Neutrophil (primary cell): ENCODE measurements at regions not wholly inside any gene's neighbourhood (a gene's known extent, or its start where the extent isn't known, plus 50 kb on each side); places are given as distances from the start of the nearest gene placed in this dataset.

Source experiments
- H3K27ac ChIP-seq: fragments of 200-600 bp; sonication (generic); 2 replicates; pipeline ENCODE4 v1.5.1; 2016; ENCODE audit warnings: mild to moderate bottlenecking, moderate library complexity
- H3K27me3 ChIP-seq: fragments of 200-600 bp; sonication (generic); 2 replicates; pipeline ENCODE4 v1.6.0; 2016; ENCODE audit warnings: mild to moderate bottlenecking
- H3K36me3 ChIP-seq: fragments of 200-600 bp; sonication (generic); 2 replicates; pipeline ENCODE4 v1.5.1; 2017
- H3K4me1 ChIP-seq, 2 experiments: fragments of 200-600 bp in 1 of 2; sonication (generic) in 1 of 2; 1 replicate in 1 of 2; 2 replicates in 1 of 2; pipeline versions ENCODE4 v1.5.1 to v1.6.1; 2013 to 2016; ENCODE audit warnings: low read depth in 1 of 2, low read length in 1 of 2, mild to moderate bottlenecking in 1 of 2, moderate library complexity in 1 of 2; ENCODE audit not compliant: control insufficient read depth in 1 of 2, insufficient read depth in 1 of 2
- H3K4me3 ChIP-seq, 2 experiments: fragments of 200-600 bp in 1 of 2; sonication (generic) in 1 of 2; 1 replicate in 1 of 2; 2 replicates in 1 of 2; pipeline ENCODE4 v1.5.1; 2013 to 2016; ENCODE audit warnings: low read depth in 1 of 2, low read length in 1 of 2, mild to moderate bottlenecking in 1 of 2, moderate library complexity in 1 of 2
- H3K9me3 ChIP-seq: fragments of 200-600 bp; sonication (generic); 2 replicates; pipeline ENCODE4 v1.5.1; 2016
- CTCF ChIP-seq: fragments of 200-600 bp; sonication (generic); IDR thresholded peaks from 2 replicates; pipeline ENCODE4 v1.5.1; 2016; ENCODE audit warnings: antibody characterized with exemption

GRCh38 chr16:65861131-65861731, 505.3 kb upstream of the CDH5 start:
- no peaks in the 10 kb centered on the region for H3K27me3 ChIP-seq
- H3K9me3 ChIP-seq, result no peaks in the 10 kb centered on the region
- H3K27ac ChIP-seq, result no peak overlapping the region
- TF ChIP-seq CTCF, result no peak
- no peak overlapping the region for H3K4me3 ChIP-seq
- no peaks in the 10 kb centered on the region for H3K36me3 ChIP-seq
- H3K4me1 ChIP-seq, result no peaks in the 10 kb centered on the region

- no peaks in the 10 kb centered on the region for H3K27me3 ChIP-seq
- no peaks in the 10 kb centered on the region for H3K9me3 ChIP-seq
- H3K27ac ChIP-seq, result no peak overlapping the region
- no peak for TF ChIP-seq CTCF
- H3K4me3 ChIP-seq, result no peak overlapping the region
- H3K36me3 ChIP-seq, result no peaks in the 10 kb centered on the region
- H3K4me1 ChIP-seq, result no peaks in the 10 kb centered on the region
Measured at GRCh38 chr16:65855171-65856145, 511.0 kb upstream of the CDH5 start.

DNA sequence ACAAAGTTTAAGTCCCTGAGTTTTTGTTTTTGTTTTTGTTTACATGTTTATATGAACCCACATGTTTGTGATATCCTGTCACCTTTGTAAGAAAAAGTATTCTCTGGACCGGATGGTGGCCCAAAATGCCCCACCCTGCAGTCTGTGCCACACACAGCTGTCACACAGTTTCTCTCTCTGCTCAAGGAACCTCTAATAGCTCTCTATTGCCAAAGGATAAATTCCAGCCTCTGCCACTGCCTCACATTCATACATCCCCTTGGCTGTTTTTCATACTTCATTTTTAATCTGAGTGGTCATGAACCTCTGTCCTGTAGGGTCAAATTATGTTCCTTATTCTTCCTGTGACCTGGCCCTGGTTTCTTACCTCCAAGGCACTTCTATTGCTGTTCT, 520.3 kb upstream of the CDH5 start:
- Histone ChIP-seq H3K27me3 (no peaks in the 10 kb centered on the region), H3K9me3 (no peaks in the 10 kb centered on the region), H3K4me1 (no peaks in the 10 kb centered on the region), H3K4me3 (no peak overlapping the region), H3K36me3 (no peaks in the 10 kb centered on the region), H3K27ac (no peak overlapping the region)
- TF ChIP-seq CTCF, result no peak

GRCh38 chr16:65845466-65846209, 520.9 kb upstream of the CDH5 start:
- H3K9me3 ChIP-seq, result no peaks in the 10 kb centered on the region
- no peak overlapping the region for H3K4me3 ChIP-seq
- H3K4me1 ChIP-seq, result no peaks in the 10 kb centered on the region
- TF ChIP-seq CTCF, result no peak
- no peaks in the 10 kb centered on the region for H3K36me3 ChIP-seq
- no peak overlapping the region for H3K27ac ChIP-seq
- no peaks in the 10 kb centered on the region for H3K27me3 ChIP-seq

GRCh38 chr16:65843941-65844340, 522.5 kb upstream of the CDH5 start:
- Histone ChIP-seq H3K9me3 (no peaks in the 10 kb centered on the region), H3K27ac (no peak overlapping the region), H3K27me3 (no peaks in the 10 kb centered on the region), H3K4me3 (no peak overlapping the region), H3K36me3 (no peaks in the 10 kb centered on the region), H3K4me1 (no peaks in the 10 kb centered on the region)
- TF ChIP-seq CTCF, result no peak
